GM12878 (cell line): ENCODE measurements at regions not wholly inside any gene's neighbourhood (a gene's known extent, or its start where the extent isn't known, plus 50 kb on each side); places are given as distances from the start of the nearest gene placed in this dataset.

Experiments used
- CTCF ChIP-seq, 3 experiments: IDR thresholded peaks in 2 of 3; conservative IDR thresholded peaks in 1 of 3; 2 replicates each; pipeline ENCODE4 v1.5.1; 2011; ENCODE audit warnings: low read depth in 3 of 3, low read length in 3 of 3, mild to moderate bottlenecking in 3 of 3, control low read depth in 2 of 3, moderate library complexity in 2 of 3, inconsistent platforms in 1 of 3, mixed read lengths in 1 of 3; ENCODE audit not compliant: control insufficient read depth in 2 of 3, insufficient read depth in 1 of 3; ENCODE audit errors: extremely low read depth in 1 of 3
- EZH2 ChIP-seq: IDR thresholded peaks from 2 replicates; pipeline ENCODE4 v1.6.1; 2012; ENCODE audit warnings: low read depth, mild to moderate bottlenecking, control low read depth, inconsistent platforms, low read length, borderline replicate concordance; ENCODE audit not compliant: control insufficient read depth
- FOXM1 ChIP-seq: IDR thresholded peaks from 2 replicates; pipeline ENCODE4 v1.6.1; 2012; ENCODE audit warnings: low read depth, mild to moderate bottlenecking, inconsistent platforms, low read length, moderate library complexity
- JUND ChIP-seq: IDR thresholded peaks from 2 replicates; pipeline ENCODE4 v1.6.1; 2012; ENCODE audit warnings: low read depth, mild to moderate bottlenecking, low read length, improper control_type of control experiment, moderate library complexity
- POLR2AphosphoS2 ChIP-seq: IDR thresholded peaks from 2 replicates; pipeline ENCODE4 v1.6.1; 2011; ENCODE audit warnings: low read depth, mild to moderate bottlenecking, low read length, improper control_type of control experiment, moderate library complexity
- POLR2AphosphoS5 ChIP-seq: IDR thresholded peaks from 2 replicates; pipeline ENCODE4 v1.6.1; 2011; ENCODE audit warnings: mild to moderate bottlenecking, low read length, inconsistent platforms
- TCF12 ChIP-seq: IDR thresholded peaks from 2 replicates; pipeline ENCODE4 v1.6.1; 2011; ENCODE audit warnings: low read depth, mild to moderate bottlenecking, low read length
- ZNF274 ChIP-seq: IDR thresholded peaks from one replicate; pipeline ENCODE4 v1.8.0; 2011; ENCODE audit not compliant: insufficient read length, insufficient read depth

- no peak for TF ChIP-seq CTCF (IDR thresholded peaks at IDR 0.05 in 2 of 3, conservative IDR thresholded peaks at IDR 0.05 in 1 of 3; ENCODE audit: control insufficient read depth in 2 of 3, extremely low read depth in 1 of 3, insufficient read depth in 1 of 3, low read depth in 3 of 3, low read length in 3 of 3)
- no peak for TF ChIP-seq POLR2AphosphoS5
- no peak for TF ChIP-seq FOXM1
- no peak for TF ChIP-seq EZH2
- TF ChIP-seq JUND: no peak
- no peak for TF ChIP-seq POLR2AphosphoS2
- TF ChIP-seq ZNF274: no peak
- TF ChIP-seq TCF12: no peak
These were observed 240.2 kb upstream of the F9 start for GRCh38 chrX:139290310-139290709.
